OCI-LY3 (cell line): ENCODE measurements at regions not wholly inside any gene's neighbourhood (a gene's known extent, or its start where the extent isn't known, plus 50 kb on each side); places are given as distances from the start of the nearest gene placed in this dataset.

ENCODE experiments used
- H2AFZ ChIP-seq: fragments of 200-600, 300-600 bp; shearing (Covaris generic); 2 replicates; pipeline ENCODE4 v1.6.0; 2014; ENCODE audit warnings: antibody characterized with exemption, low read depth, low read length
- H3K27ac ChIP-seq: fragments of 200-600, 300-600 bp; sonication (generic); 2 replicates; pipeline ENCODE4 v1.5.1; 2014; ENCODE audit warnings: mild to moderate bottlenecking, low read length, moderate library complexity, mixed read lengths
- H3K27me3 ChIP-seq: fragments of 200-600, 300-600 bp; sonication (generic); 2 replicates; pipeline ENCODE4 v1.6.1; 2014; ENCODE audit warnings: low read depth, low read length, mixed read lengths
- H3K36me3 ChIP-seq: fragments of 200-600, 300-600 bp; sonication (generic); replicated peaks from 2 replicates; pipeline ENCODE3; 2014; ENCODE audit warnings: low read depth, low read length, mixed read lengths
- H3K4me1 ChIP-seq: fragments of 300-600, 200-600 bp; sonication (generic); 2 replicates; pipeline ENCODE4 v1.6.1; 2014; ENCODE audit warnings: low read length, mixed read lengths
- H3K4me2 ChIP-seq: fragments of 200-600, 300-600 bp; sonication (generic); 2 replicates; pipeline ENCODE4 v1.6.1; 2014; ENCODE audit warnings: low read length, mixed read lengths
- H3K4me3 ChIP-seq: fragments of 300-600, 200-600 bp; sonication (generic); 2 replicates; pipeline ENCODE4 v1.5.1; 2014; ENCODE audit warnings: antibody characterized with exemption, mild to moderate bottlenecking, low read length, moderate library complexity
- H3K79me2 ChIP-seq: fragments of 300-600, 200-600 bp; shearing (Covaris generic); 2 replicates; pipeline ENCODE4 v1.6.1; 2014; ENCODE audit warnings: mild to moderate bottlenecking, low read length, mixed read lengths
- H3K9ac ChIP-seq: fragments of 300-600, 200-600 bp; shearing (Covaris generic); 2 replicates; pipeline ENCODE4 v1.6.0; 2014; ENCODE audit warnings: mild to moderate bottlenecking, low read length, moderate library complexity
- H3K9me3 ChIP-seq: fragments of 200-600, 300-600 bp; shearing (Covaris generic); 2 replicates; pipeline ENCODE4 v1.6.1; 2014; ENCODE audit warnings: low read length, mixed read lengths; ENCODE audit not compliant: insufficient read depth
- H4K20me1 ChIP-seq: fragments of 200-600, 300-600 bp; sonication (generic); 2 replicates; pipeline ENCODE4 v1.6.1; 2016; ENCODE audit warnings: low read length, mixed read lengths; ENCODE audit not compliant: insufficient read depth
- CTCF ChIP-seq: fragments of 200-600, 300-600 bp; sonication (generic); IDR thresholded peaks from 2 replicates; pipeline ENCODE4 v1.5.1; 2014; ENCODE audit warnings: antibody characterized with exemption, low read length, low read depth
- EZH2phosphoT487 ChIP-seq: fragments of 200-600 bp; shearing (Covaris generic); IDR thresholded peaks from 2 replicates; pipeline ENCODE4 v1.6.1; 2018; ENCODE audit warnings: antibody characterized with exemption, mixed run types, low read depth

- H3K27me3 ChIP-seq = 0 out of 2 replicates have a peak, but pooled peaks cover 4% of the 10 kb centered on the region
- no peak overlapping the region for H3K27ac ChIP-seq
- H2AFZ ChIP-seq = no peak overlapping the region
- no peaks in the 10 kb centered on the region for H4K20me1 ChIP-seq
- no peaks in the 10 kb centered on the region for H3K79me2 ChIP-seq
- H3K36me3 ChIP-seq = no peaks in the 10 kb centered on the region
- no peaks in the 10 kb centered on the region for H3K9me3 ChIP-seq
- TF ChIP-seq CTCF (no peak), EZH2phosphoT487 (no peak)
- no peak overlapping the region for H3K9ac ChIP-seq
- no peaks in the 10 kb centered on the region for H3K4me1 ChIP-seq
- H3K4me3 ChIP-seq = no peak overlapping the region
- no peak overlapping the region for H3K4me2 ChIP-seq
Observed at GRCh38 chr15:31163769-31164572, 62.4 kb upstream of the TRPM1 start.

- no peak for TF ChIP-seq CTCF
- TF ChIP-seq EZH2phosphoT487 = no peak
- H3K27me3 ChIP-seq = 0 out of 2 replicates have a peak, but pooled peaks cover 4% of the 10 kb centered on the region
- H3K27ac ChIP-seq = no peak overlapping the region
- no peaks in the 10 kb centered on the region for H3K9me3 ChIP-seq
- no peaks in the 10 kb centered on the region for H3K36me3 ChIP-seq
- H2AFZ ChIP-seq = no peak overlapping the region
- no peaks in the 10 kb centered on the region for H3K79me2 ChIP-seq
- H3K9ac ChIP-seq = no peak overlapping the region
- H3K4me1 ChIP-seq = peaks cover under 1% of the 10 kb centered on the region; the same call in 1 of the 2 replicates
- no peaks in the 10 kb centered on the region for H4K20me1 ChIP-seq
- no peak overlapping the region for H3K4me3 ChIP-seq
- no peak overlapping the region for H3K4me2 ChIP-seq
Observed at GRCh38 chr15:31164573-31164912, 63.0 kb upstream of the TRPM1 start.

- TF ChIP-seq EZH2phosphoT487 = no peak
- TF ChIP-seq CTCF = no peak
- no peaks in the 10 kb centered on the region for H3K27me3 ChIP-seq
- no peak overlapping the region for H3K4me2 ChIP-seq
- no peaks in the 10 kb centered on the region for H3K36me3 ChIP-seq
- H3K9me3 ChIP-seq = no peaks in the 10 kb centered on the region
- peaks cover 10% of the 10 kb centered on the region; the same call in 1 of the 2 replicates for H3K4me1 ChIP-seq
- H3K9ac ChIP-seq = no peak overlapping the region
- no peak overlapping the region for H2AFZ ChIP-seq
- H3K79me2 ChIP-seq = no peaks in the 10 kb centered on the region
- H3K4me3 ChIP-seq = no peak overlapping the region
- H3K27ac ChIP-seq = no peak overlapping the region
- H4K20me1 ChIP-seq = no peaks in the 10 kb centered on the region
Observed at GRCh38 chr15:31169558-31169957, 68.0 kb upstream of the TRPM1 start.

GRCh38 chr15:31171731-31172130 lies 70.2 kb upstream of the TRPM1 start:
- Histone ChIP-seq H3K4me1 (peaks cover 11% of the 10 kb centered on the region; the same call in 1 of the 2 replicates), H3K9ac (no peak overlapping the region), H3K4me2 (no peak overlapping the region), H3K9me3 (no peaks in the 10 kb centered on the region), H3K4me3 (no peak overlapping the region), H2AFZ (no peak overlapping the region), H3K27ac (no peak overlapping the region), H3K79me2 (no peaks in the 10 kb centered on the region), H4K20me1 (no peaks in the 10 kb centered on the region), H3K36me3 (no peaks in the 10 kb centered on the region), H3K27me3 (no peaks in the 10 kb centered on the region)
- TF ChIP-seq EZH2phosphoT487 (no peak), CTCF (no peak)
